GM12873 (cell line): ENCODE measurements at regions not wholly inside any gene's neighbourhood (a gene's known extent, or its start where the extent isn't known, plus 50 kb on each side); places are given as distances from the start of the nearest gene placed in this dataset.

Source experiments
- TF ChIP-seq, protein P1 (sequence below): IDR thresholded peaks from 2 replicates; pipeline ENCODE4 v1.5.1; 2012; ENCODE audit warnings: low read depth, mild to moderate bottlenecking, moderate library complexity, low read length, control low read depth; ENCODE audit not compliant: insufficient read depth; ENCODE audit errors: missing control alignments

DNA sequence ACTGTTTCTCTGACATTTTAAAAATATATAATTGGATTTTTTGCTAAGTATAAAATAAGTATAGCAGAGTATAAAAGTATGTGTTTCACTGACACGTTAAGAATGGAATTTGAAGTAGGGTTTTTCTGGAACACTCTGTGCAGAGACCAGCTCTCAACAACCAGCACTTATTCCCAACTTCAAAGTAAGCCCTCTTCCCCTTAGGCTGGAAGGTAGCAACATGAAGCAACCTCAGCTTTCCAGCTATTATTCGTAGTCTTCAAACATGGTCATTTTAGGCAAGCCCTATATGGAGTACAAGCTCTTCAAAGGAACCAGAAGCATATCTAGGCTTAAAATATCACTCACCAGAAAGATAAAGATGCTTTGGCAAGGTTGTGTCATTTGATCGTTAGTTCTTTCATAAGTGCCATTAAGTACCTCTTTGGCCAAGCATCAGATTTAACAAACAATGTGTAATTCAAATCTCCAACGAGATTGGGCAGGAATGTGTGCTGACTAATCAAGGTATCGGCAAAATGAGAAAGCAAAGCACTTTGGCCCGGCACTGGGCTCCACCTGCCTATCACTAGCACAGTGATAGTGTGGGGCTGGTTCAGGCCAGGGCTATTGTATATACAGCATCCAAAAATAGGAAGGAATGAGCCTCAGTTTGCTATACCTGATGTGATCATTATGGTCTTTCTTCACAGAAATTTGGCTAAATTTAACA, 95.9 kb upstream of the FREM2 start:
- TF ChIP-seq, protein P1, sequence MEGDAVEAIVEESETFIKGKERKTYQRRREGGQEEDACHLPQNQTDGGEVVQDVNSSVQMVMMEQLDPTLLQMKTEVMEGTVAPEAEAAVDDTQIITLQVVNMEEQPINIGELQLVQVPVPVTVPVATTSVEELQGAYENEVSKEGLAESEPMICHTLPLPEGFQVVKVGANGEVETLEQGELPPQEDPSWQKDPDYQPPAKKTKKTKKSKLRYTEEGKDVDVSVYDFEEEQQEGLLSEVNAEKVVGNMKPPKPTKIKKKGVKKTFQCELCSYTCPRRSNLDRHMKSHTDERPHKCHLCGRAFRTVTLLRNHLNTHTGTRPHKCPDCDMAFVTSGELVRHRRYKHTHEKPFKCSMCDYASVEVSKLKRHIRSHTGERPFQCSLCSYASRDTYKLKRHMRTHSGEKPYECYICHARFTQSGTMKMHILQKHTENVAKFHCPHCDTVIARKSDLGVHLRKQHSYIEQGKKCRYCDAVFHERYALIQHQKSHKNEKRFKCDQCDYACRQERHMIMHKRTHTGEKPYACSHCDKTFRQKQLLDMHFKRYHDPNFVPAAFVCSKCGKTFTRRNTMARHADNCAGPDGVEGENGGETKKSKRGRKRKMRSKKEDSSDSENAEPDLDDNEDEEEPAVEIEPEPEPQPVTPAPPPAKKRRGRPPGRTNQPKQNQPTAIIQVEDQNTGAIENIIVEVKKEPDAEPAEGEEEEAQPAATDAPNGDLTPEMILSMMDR: no peak

DNA sequence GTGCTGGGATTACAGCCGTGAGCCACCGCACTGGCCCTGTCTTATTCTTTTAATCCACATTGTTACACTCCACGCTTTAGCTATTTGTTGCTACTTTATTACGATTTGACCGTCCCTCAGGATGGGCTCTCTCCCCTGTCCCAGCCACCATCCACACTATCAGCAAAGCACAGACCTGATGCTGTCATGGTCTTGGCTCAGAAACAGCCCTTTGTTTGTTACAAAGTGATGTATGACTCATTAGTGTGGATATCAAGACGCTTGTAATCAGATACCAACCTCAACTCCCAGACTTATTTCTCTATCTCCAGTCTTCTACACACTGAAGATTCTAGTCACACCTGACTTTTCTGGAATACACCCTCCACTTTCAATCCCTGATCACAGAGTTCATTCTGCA, 84.6 kb upstream of the FREM2 start:
- TF ChIP-seq, protein P1: no peak

DNA sequence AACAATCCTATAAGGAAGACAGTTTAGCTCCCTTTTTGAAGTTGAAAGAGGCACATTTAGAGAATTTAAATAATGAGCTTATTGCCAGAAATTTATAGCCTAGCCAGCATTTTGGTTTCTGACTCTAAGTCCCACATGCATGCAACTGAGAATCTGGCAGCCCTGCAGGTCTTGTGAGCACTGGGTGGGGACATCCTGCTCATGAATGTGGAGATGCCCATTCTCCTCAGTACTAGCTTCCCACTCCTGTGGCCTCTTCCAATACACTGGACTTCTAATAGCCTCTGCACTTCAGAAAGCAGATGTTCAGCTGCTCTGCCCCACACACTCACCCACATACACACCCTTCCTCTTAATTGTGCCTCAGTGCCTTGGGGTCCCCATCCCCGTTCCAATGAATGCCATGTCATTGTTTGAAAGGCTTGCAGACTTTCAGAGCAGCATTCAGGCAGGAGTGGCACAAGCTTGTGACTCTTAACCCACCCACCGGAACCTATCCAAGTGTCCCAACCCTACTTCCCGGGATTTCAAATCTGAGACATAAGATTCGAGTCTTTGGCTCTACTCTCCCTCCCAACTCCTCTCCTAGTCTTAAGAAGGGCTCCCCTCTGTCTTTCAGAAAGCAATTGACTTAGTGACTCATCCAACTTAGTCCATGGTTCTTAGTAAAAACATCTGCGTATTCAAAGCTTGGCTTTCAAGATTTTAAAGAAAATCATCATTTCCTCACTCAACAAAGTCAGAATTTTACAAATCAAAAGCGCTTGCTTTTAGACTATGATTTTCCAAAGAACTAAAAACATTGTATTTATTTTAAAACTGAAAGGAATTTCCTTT, 80.0 kb upstream of the FREM2 start:
- TF ChIP-seq, protein P1: no peak

DNA sequence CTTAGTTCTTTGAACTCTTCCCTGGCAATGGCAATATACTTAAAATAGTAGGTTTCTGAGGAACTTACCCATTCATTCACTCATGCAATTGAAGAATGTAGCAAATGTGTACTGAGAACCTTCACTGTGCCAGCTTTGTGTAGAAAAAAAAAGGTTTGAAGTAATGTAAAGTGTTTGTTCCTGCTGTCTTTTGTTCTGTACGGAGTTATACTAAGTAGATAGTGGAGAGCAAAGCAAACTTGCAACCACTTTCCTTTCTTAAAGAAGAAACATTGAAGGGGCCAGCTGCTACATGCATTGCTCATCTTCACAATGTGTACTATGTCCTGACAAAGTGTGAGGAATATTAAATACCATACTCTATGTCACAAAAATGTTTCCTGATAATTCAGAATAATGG, 68.9 kb upstream of the FREM2 start:
- TF ChIP-seq, protein P1: no peak

DNA sequence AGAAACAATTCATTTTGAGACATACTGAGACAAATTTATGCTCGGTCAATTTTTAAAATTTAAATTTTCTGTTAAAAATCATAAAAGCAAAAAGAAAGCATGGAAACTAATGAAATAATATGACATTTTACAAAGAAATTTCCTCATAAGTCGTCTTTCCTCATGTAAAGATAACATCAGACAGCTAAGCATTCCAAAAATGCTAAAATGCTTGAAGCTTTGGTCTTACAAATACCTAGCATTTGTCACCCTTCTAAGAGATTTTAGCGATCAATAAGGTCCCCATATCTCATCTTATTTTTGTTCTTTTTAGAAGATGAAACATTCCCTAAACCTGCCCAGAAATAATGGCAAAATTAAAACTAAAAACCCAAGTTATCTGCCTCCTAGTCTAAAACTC, 68.5 kb upstream of the FREM2 start:
- TF ChIP-seq, protein P1: no peak

DNA sequence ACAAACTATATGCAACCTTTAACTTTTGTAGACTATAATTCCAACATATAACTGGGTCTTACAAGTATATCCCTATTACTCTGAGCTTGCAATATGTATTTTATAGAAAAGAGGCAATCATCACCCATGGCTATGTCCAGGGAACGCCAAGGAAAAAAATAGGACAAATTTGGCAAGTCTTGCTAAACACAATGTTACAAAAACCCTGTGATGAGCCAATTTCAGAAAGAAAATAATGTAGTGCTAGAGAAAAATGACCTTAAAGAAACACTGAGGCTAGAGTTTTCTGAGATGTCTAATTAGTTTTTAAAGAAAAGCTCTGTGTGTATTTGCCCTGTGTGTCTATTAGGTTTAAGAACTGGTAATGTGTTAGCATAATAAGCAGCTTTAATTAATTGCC, 68.0 kb upstream of the FREM2 start:
- TF ChIP-seq, protein P1: no peak

DNA sequence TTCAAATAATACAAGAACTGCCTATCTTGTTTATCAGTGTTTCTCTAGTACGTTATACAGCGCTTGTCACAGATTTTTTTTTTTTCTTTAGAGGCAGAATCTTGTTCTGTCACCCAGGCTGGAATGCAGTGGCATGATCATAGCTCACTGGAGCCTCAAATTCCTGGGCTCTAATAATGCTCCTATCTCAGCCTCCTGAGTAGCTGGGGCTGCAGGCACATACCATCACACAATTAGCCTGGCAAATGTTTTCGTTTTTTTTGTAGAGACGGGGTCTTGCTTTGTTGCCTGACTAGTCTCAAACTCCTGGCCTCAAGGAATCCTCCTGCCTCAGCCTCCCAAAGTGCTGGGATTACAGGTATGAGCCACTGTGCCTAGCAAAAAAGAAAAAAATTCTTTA, 66.0 kb upstream of the FREM2 start:
- TF ChIP-seq, protein P1: no peak
